RWPE1 (cell line): ENCODE measurements at regions not wholly inside any gene's neighbourhood (a gene's known extent, or its start where the extent isn't known, plus 50 kb on each side); places are given as distances from the start of the nearest gene placed in this dataset.

Experiments
- CTCF ChIA-PET: fragments of 350-600 bp; sonication (Branson Sonifier 250); formaldehyde crosslinking; extraction: SDS; loops from one replicate; lab custom pipeline; 2021; lab: Yijun Ruan, JAX
- POLR2A ChIA-PET: fragments of 400-600 bp; formaldehyde crosslinking; extraction: SDS; loops from one replicate; lab custom pipeline; 2020; ENCODE audit warnings: antibody characterized with exemption; ENCODE audit not compliant: low non-redundant PET; lab: Yijun Ruan, JAX
- DNase-seq: peaks from one replicate; pipeline ENCODE4 v3.0.0; 2012; ENCODE audit warnings: low spot score
- H3K27ac ChIP-seq: fragments of 450-650 bp; 2 replicates; pipeline ENCODE4 v1.5.1; 2017
- TF ChIP-seq, protein P1 (sequence below): fragments of 450-650 bp; conservative IDR thresholded peaks from 2 replicates; pipeline ENCODE4 v1.5.1; 2017; ENCODE audit warnings: low read depth, mild to moderate bottlenecking

- ChIA-PET POLR2A (no interaction called here), CTCF (interaction anchor here (0.6 to 0.7 kb wide), 3 partner anchors 64 to 420 kb away, joined by 3 to 4 read pairs (median 3); no protein-coding TSS in a partner anchor)
- H3K27ac ChIP-seq: no peak overlapping the region
- DNase-seq: no peak
- TF ChIP-seq, protein P1, sequence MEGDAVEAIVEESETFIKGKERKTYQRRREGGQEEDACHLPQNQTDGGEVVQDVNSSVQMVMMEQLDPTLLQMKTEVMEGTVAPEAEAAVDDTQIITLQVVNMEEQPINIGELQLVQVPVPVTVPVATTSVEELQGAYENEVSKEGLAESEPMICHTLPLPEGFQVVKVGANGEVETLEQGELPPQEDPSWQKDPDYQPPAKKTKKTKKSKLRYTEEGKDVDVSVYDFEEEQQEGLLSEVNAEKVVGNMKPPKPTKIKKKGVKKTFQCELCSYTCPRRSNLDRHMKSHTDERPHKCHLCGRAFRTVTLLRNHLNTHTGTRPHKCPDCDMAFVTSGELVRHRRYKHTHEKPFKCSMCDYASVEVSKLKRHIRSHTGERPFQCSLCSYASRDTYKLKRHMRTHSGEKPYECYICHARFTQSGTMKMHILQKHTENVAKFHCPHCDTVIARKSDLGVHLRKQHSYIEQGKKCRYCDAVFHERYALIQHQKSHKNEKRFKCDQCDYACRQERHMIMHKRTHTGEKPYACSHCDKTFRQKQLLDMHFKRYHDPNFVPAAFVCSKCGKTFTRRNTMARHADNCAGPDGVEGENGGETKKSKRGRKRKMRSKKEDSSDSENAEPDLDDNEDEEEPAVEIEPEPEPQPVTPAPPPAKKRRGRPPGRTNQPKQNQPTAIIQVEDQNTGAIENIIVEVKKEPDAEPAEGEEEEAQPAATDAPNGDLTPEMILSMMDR: no peak
Observed at GRCh38 chr9:26460624-26461023, 432.0 kb downstream of the CAAP1 start.

DNA sequence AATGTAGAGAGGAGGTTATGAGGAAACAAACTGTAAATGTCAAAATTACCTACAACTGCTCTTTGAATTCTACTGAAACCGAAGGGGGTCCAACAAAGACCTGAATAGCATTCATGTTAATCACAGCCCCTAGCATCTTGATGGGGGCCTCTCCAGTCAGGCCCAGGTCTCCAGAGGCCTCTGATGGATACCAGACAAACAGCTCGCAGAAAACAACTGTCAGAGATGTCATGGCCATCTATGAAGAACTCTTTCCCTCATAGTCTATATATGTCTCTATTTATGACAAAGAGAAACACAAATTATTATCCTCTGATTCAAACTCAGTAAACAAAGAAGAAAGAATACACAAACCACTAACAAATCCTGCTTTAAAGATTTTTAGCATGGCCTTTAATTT is 432.6 kb downstream of the CAAP1 start:
- TF ChIP-seq, protein P1: no peak
- H3K27ac ChIP-seq: no peak overlapping the region
- no peak for DNase-seq
- POLR2A ChIA-PET: no interaction called here
- CTCF ChIA-PET: interaction anchor here (0.6 to 0.7 kb wide), 2 partner anchors 90 to 421 kb away, joined by 3 to 4 read pairs; no protein-coding TSS in a partner anchor

- TF ChIP-seq, protein P1: no peak
- DNase-seq: no peak
- H3K27ac ChIP-seq: no peak overlapping the region
- ChIA-PET POLR2A (no interaction called here), CTCF (interaction anchor here (0.6 kb wide), 1 partner anchor 58 kb away, joined by 4 read pairs; no protein-coding TSS in a partner anchor)
Observed at GRCh38 chr9:26458054-26458453, 434.5 kb downstream of the CAAP1 start.

DNA sequence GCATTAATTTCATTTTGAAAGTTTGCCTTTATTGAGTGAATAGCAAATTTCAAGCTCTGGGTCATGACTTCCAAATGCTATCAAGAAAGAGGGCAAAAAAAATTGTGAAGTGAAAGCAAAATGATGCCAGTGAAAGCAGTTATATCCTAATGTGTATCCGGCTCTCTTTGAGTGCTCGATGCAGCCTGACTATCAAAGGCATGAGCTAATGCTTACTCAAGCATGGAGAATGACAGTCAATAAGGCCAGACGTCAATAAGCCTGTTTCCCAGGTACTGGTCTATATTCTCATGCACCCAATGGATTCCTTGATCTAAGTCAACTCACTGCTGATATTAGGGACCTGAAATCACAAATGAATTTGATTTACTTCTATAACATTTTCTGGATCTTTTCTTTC is 435.5 kb downstream of the CAAP1 start:
- no peak for DNase-seq
- ChIA-PET POLR2A (no interaction called here), CTCF (interaction anchor here (0.7 kb wide), 1 partner anchor 716 kb away, joined by 6 read pairs; no protein-coding TSS in a partner anchor)
- no peak overlapping the region for H3K27ac ChIP-seq
- TF ChIP-seq, protein P1: no peak

GRCh38 chr9:26439061-26439624 is 453.5 kb downstream of the CAAP1 start:
- TF ChIP-seq, protein P1: no peak
- no peak for DNase-seq
- ChIA-PET POLR2A (no interaction called here), CTCF (no interaction called here)
- no peak overlapping the region for H3K27ac ChIP-seq

DNA sequence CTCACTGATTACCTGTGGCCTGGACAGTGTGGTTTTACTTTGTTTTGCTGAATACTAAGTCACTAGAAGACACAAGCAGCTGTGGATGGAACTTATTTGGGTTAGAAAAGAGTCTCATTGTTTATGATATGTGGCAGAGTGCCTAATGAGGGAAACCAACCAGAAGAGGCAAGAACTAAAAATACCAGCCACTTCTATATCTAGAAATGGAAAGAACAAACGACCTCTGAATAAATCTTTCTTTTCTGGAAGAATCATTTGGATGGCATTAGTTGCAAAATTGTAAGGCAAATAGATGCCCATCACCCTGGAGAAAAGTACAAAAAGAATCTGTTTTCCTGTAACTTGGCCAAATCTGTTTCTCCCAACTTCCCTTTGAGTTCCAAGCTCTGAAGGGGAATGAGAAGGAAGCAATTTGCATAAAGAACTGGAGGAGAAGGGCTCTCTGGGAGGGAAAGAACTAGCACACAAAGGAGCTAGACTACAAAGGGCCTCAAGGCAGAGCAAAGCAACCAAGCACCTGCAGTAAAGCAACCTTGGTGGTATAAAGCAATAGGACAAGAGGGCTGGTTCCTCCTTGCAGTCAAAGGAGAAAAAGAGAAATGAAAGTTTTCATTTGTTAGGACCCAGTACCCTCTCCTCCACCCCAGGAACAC is 455.4 kb downstream of the CAAP1 start:
- no peak for DNase-seq
- POLR2A ChIA-PET: no interaction called here
- TF ChIP-seq, protein P1: no peak
- H3K27ac ChIP-seq: no peak overlapping the region
- CTCF ChIA-PET: interaction anchor here (0.6 kb wide), 1 partner anchor 633 kb away, joined by 3 read pairs; no protein-coding TSS in a partner anchor
